GM23338 (cell line): ENCODE measurements at regions not wholly inside any gene's neighbourhood (a gene's known extent, or its start where the extent isn't known, plus 50 kb on each side); places are given as distances from the start of the nearest gene placed in this dataset.

Experiments
- CREB1 ChIP-seq: fragments of 250-450 bp; sonication (Bioruptor Pico); IDR thresholded peaks from 2 replicates; pipeline ENCODE4 v1.5.0; 2020; ENCODE audit warnings: low read depth, mild to moderate bottlenecking, moderate library complexity
- EZH2 ChIP-seq: fragments of 200-600 bp; sonication (generic); IDR thresholded peaks from one replicate; pipeline ENCODE4 v1.8.0; 2017; ENCODE audit warnings: antibody characterized with exemption, mild to moderate bottlenecking, low read depth; ENCODE audit not compliant: unreplicated experiment
- EZH2phosphoT487 ChIP-seq: fragments of 200-600 bp; sonication (generic); IDR thresholded peaks from one replicate; pipeline ENCODE4 v1.8.1; 2018; ENCODE audit warnings: antibody characterized with exemption; ENCODE audit not compliant: unreplicated experiment
- JUNB ChIP-seq: IDR thresholded peaks from one replicate; pipeline ENCODE4 v1.6.1; 2016; ENCODE audit warnings: antibody characterized with exemption; ENCODE audit not compliant: unreplicated experiment
- POLR2AphosphoS5 ChIP-seq: IDR thresholded peaks from 2 replicates; pipeline ENCODE4 v1.6.1; 2016; ENCODE audit warnings: antibody characterized with exemption, low read depth
- ZNF331 ChIP-seq: fragments of 250-450 bp; sonication (Bioruptor Pico); IDR thresholded peaks from 2 replicates; pipeline ENCODE4 v1.5.0; 2020; ENCODE audit warnings: low read depth, mild to moderate bottlenecking, moderate library complexity
- TF ChIP-seq, protein P1 (sequence below), 2 experiments: fragments of 200-600 bp in 1 of 2; sonication (generic) in 1 of 2; conservative IDR thresholded peaks; 2 replicates each; pipeline versions ENCODE4 v1.5.1 to v1.6.1; 2016 to 2017; ENCODE audit warnings: antibody characterized with exemption in 2 of 2, low read depth in 2 of 2, mild to moderate bottlenecking in 2 of 2, moderate library complexity in 1 of 2
- TF ChIP-seq, protein P2 (sequence below): IDR thresholded peaks from one replicate; pipeline ENCODE4 v1.6.1; 2018; ENCODE audit warnings: antibody characterized with exemption; ENCODE audit not compliant: unreplicated experiment

GRCh38 chr3:87801409-87801808, 257.4 kb downstream of the CGGBP1 start:
- TF ChIP-seq POLR2AphosphoS5 (no peak), CREB1 (CRISPR knock-in tag) (no peak), EZH2phosphoT487 (no peak), EZH2 (no peak), JUNB (no peak), ZNF331 (CRISPR knock-in tag) (no peak)
- TF ChIP-seq, protein P1, sequence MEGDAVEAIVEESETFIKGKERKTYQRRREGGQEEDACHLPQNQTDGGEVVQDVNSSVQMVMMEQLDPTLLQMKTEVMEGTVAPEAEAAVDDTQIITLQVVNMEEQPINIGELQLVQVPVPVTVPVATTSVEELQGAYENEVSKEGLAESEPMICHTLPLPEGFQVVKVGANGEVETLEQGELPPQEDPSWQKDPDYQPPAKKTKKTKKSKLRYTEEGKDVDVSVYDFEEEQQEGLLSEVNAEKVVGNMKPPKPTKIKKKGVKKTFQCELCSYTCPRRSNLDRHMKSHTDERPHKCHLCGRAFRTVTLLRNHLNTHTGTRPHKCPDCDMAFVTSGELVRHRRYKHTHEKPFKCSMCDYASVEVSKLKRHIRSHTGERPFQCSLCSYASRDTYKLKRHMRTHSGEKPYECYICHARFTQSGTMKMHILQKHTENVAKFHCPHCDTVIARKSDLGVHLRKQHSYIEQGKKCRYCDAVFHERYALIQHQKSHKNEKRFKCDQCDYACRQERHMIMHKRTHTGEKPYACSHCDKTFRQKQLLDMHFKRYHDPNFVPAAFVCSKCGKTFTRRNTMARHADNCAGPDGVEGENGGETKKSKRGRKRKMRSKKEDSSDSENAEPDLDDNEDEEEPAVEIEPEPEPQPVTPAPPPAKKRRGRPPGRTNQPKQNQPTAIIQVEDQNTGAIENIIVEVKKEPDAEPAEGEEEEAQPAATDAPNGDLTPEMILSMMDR (conservative IDR thresholded peaks at IDR 0.05; ENCODE audit: low read depth in 2 of 2) = no peak
- TF ChIP-seq, protein P2, sequence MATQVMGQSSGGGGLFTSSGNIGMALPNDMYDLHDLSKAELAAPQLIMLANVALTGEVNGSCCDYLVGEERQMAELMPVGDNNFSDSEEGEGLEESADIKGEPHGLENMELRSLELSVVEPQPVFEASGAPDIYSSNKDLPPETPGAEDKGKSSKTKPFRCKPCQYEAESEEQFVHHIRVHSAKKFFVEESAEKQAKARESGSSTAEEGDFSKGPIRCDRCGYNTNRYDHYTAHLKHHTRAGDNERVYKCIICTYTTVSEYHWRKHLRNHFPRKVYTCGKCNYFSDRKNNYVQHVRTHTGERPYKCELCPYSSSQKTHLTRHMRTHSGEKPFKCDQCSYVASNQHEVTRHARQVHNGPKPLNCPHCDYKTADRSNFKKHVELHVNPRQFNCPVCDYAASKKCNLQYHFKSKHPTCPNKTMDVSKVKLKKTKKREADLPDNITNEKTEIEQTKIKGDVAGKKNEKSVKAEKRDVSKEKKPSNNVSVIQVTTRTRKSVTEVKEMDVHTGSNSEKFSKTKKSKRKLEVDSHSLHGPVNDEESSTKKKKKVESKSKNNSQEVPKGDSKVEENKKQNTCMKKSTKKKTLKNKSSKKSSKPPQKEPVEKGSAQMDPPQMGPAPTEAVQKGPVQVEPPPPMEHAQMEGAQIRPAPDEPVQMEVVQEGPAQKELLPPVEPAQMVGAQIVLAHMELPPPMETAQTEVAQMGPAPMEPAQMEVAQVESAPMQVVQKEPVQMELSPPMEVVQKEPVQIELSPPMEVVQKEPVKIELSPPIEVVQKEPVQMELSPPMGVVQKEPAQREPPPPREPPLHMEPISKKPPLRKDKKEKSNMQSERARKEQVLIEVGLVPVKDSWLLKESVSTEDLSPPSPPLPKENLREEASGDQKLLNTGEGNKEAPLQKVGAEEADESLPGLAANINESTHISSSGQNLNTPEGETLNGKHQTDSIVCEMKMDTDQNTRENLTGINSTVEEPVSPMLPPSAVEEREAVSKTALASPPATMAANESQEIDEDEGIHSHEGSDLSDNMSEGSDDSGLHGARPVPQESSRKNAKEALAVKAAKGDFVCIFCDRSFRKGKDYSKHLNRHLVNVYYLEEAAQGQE = no peak
